ENCODE measurements at regions not wholly inside any gene's neighbourhood (a gene's known extent, or its start where the extent isn't known, plus 50 kb on each side); places are given as distances from the start of the nearest gene placed in this dataset.

DNA sequence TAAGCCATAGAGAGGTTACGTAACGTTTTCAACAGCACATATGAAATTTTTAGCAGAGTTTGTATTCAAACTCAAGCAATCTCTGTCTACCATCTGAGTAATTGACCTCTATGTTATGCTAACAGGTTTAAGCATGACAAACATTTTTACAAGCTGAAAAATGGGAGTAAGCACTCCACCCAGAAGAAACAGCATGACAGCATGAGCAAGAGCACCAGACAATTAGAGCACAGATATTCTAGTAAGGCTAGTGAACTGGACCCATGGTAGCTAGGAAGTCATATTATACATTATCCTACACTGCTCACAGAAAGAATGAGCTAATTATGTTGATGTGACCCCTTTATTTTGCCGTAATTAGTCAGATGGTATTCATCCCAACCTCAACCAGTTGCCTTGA is 200.5 kb downstream of the PABPC4L start:
- TF ChIP-seq POLR2A (IDR thresholded peaks at IDR 0.05) (no peak), POLR2AphosphoS5 (IDR thresholded peaks at IDR 0.05) (no peak)
- TF ChIP-seq, protein P1, sequence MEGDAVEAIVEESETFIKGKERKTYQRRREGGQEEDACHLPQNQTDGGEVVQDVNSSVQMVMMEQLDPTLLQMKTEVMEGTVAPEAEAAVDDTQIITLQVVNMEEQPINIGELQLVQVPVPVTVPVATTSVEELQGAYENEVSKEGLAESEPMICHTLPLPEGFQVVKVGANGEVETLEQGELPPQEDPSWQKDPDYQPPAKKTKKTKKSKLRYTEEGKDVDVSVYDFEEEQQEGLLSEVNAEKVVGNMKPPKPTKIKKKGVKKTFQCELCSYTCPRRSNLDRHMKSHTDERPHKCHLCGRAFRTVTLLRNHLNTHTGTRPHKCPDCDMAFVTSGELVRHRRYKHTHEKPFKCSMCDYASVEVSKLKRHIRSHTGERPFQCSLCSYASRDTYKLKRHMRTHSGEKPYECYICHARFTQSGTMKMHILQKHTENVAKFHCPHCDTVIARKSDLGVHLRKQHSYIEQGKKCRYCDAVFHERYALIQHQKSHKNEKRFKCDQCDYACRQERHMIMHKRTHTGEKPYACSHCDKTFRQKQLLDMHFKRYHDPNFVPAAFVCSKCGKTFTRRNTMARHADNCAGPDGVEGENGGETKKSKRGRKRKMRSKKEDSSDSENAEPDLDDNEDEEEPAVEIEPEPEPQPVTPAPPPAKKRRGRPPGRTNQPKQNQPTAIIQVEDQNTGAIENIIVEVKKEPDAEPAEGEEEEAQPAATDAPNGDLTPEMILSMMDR (IDR thresholded peaks at IDR 0.05 in 8 of 11, conservative IDR thresholded peaks at IDR 0.05 in 3 of 11): no peak
